ENCODE measurements at regions not wholly inside any gene's neighbourhood (a gene's known extent, or its start where the extent isn't known, plus 50 kb on each side); places are given as distances from the start of the nearest gene placed in this dataset.
A peak's percentile ranks its signal among the peaks of the same experiment; 100 is the strongest.

DNA sequence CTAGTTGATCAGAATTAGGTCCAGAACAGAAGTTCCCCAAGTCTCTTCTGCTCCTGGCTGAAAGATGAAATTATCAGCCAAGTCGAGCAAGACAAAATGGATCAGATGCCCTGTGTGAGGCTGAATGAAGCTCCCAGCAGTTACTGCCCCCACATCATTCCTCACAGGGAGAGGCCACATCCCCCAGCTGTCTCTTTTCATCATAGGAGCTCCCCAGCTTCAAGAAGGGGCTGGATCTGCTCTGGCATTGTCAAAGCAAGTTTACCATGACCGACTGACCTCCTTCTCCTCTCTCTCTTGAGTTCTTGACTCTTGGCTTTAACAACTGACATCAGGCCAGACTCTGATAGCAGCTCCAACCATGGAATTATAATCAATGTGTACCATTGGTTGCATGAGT is 133.3 kb upstream of the RAD23B start:
- no peaks in the 10 kb centered on the region for H3K9me3 Mint-ChIP-seq
- no peak overlapping the region for H3K4me3 Mint-ChIP-seq
- TF ChIP-seq, protein P1, sequence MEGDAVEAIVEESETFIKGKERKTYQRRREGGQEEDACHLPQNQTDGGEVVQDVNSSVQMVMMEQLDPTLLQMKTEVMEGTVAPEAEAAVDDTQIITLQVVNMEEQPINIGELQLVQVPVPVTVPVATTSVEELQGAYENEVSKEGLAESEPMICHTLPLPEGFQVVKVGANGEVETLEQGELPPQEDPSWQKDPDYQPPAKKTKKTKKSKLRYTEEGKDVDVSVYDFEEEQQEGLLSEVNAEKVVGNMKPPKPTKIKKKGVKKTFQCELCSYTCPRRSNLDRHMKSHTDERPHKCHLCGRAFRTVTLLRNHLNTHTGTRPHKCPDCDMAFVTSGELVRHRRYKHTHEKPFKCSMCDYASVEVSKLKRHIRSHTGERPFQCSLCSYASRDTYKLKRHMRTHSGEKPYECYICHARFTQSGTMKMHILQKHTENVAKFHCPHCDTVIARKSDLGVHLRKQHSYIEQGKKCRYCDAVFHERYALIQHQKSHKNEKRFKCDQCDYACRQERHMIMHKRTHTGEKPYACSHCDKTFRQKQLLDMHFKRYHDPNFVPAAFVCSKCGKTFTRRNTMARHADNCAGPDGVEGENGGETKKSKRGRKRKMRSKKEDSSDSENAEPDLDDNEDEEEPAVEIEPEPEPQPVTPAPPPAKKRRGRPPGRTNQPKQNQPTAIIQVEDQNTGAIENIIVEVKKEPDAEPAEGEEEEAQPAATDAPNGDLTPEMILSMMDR (IDR thresholded peaks at IDR 0.05), result no peak
- H3K36me3 Mint-ChIP-seq (ENCODE audit: low read depth), result no peaks in the 10 kb centered on the region
- peaks cover 10% of the 10 kb centered on the region for H3K4me1 Mint-ChIP-seq (ENCODE audit: low read depth)
- H3K27me3 Mint-ChIP-seq (ENCODE audit: insufficient read depth), result peaks cover 14% of the 10 kb centered on the region
- no peak overlapping the region for H3K27ac Mint-ChIP-seq
- no peak for DNase-seq

GRCh38 chr9:107153336-107153735 is 129.7 kb upstream of the RAD23B start:
- H3K27ac Mint-ChIP-seq, result no peak overlapping the region
- H3K9me3 Mint-ChIP-seq, result no peaks in the 10 kb centered on the region
- TF ChIP-seq, protein P1 (IDR thresholded peaks at IDR 0.05), result no peak
- H3K4me1 Mint-ChIP-seq (ENCODE audit: low read depth), result peaks cover 10% of the 10 kb centered on the region
- DNase-seq, result peak; percentile 8
- H3K27me3 Mint-ChIP-seq (ENCODE audit: insufficient read depth), result peaks cover 9% of the 10 kb centered on the region
- H3K4me3 Mint-ChIP-seq, result no peak overlapping the region
- H3K36me3 Mint-ChIP-seq (ENCODE audit: low read depth), result no peaks in the 10 kb centered on the region

DNA sequence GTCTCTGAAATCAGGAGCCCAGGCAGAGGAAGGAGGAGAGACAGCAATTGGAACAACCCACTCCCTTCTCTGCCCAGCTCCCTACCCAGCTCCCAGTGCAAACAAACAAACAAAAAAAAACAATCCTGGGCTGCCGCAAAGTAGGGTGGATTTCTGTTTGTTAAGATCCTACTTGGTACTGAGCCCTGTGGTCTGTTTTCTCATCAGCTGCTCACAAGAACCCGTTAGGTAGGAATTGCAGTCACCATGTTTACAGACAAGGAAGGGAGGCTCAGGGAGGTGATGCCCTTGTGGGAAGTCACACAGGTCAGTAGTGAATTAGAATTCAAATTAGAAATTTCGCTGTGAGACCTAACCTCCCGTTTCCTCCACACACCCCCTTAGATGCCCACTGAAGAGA is 128.8 kb upstream of the RAD23B start:
- H3K9me3 Mint-ChIP-seq, result no peaks in the 10 kb centered on the region
- H3K36me3 Mint-ChIP-seq (ENCODE audit: low read depth), result no peaks in the 10 kb centered on the region
- no peak for DNase-seq
- peaks cover 10% of the 10 kb centered on the region for H3K4me1 Mint-ChIP-seq (ENCODE audit: low read depth)
- H3K27me3 Mint-ChIP-seq (ENCODE audit: insufficient read depth), result peaks cover 8% of the 10 kb centered on the region
- TF ChIP-seq, protein P1 (IDR thresholded peaks at IDR 0.05), result no peak
- H3K4me3 Mint-ChIP-seq, result no peak overlapping the region
- no peak overlapping the region for H3K27ac Mint-ChIP-seq

GRCh38 chr9:107154766-107155165 is 128.3 kb upstream of the RAD23B start:
- TF ChIP-seq, protein P1 (IDR thresholded peaks at IDR 0.05), result no peak
- peaks cover 5% of the 10 kb centered on the region for H3K27me3 Mint-ChIP-seq (ENCODE audit: insufficient read depth)
- peaks cover 10% of the 10 kb centered on the region for H3K4me1 Mint-ChIP-seq (ENCODE audit: low read depth)

GRCh38 chr9:107155244-107155817 is 127.7 kb upstream of the RAD23B start:
- TF ChIP-seq, protein P1 (IDR thresholded peaks at IDR 0.05), result peak; percentile 51; the same call in 1 of the 2 replicates
- H3K9me3 Mint-ChIP-seq, result no peaks in the 10 kb centered on the region
- H3K27me3 Mint-ChIP-seq (ENCODE audit: insufficient read depth), result peaks cover 3% of the 10 kb centered on the region
- peaks cover 10% of the 10 kb centered on the region for H3K4me1 Mint-ChIP-seq (ENCODE audit: low read depth)
- no peaks in the 10 kb centered on the region for H3K36me3 Mint-ChIP-seq (ENCODE audit: low read depth)
- DNase-seq, result no peak
- no peak overlapping the region for H3K4me3 Mint-ChIP-seq
- no peak overlapping the region for H3K27ac Mint-ChIP-seq

More at GRCh38 chr9:107154766-107155165, 128.3 kb upstream of the RAD23B start:
- H3K27ac Mint-ChIP-seq, result no peak overlapping the region
- H3K36me3 Mint-ChIP-seq (ENCODE audit: low read depth), result no peaks in the 10 kb centered on the region
- no peak overlapping the region for H3K4me3 Mint-ChIP-seq
- H3K9me3 Mint-ChIP-seq, result no peaks in the 10 kb centered on the region
- DNase-seq, result no peak

Measured in HFFc6 (cell line).